DOHH2 (cell line): ENCODE measurements at regions not wholly inside any gene's neighbourhood (a gene's known extent, or its start where the extent isn't known, plus 50 kb on each side); places are given as distances from the start of the nearest gene placed in this dataset.

Experiments
- H3F3A ChIP-seq: fragments of 200-600 bp; sonication (generic), shearing (Covaris generic); 2 replicates; pipeline ENCODE4 v1.6.0; 2016; ENCODE audit warnings: antibody characterized with exemption, mild to moderate bottlenecking; ENCODE audit not compliant: control insufficient read depth, insufficient read depth
- H3K27ac ChIP-seq: fragments of 200-600 bp; sonication (generic); 2 replicates; pipeline ENCODE4 v1.5.1; 2014; ENCODE audit warnings: low read depth, mild to moderate bottlenecking, low read length, moderate library complexity
- H3K27me3 ChIP-seq: fragments of 200-600 bp; sonication (generic); 2 replicates; pipeline ENCODE4 v1.6.1; 2014; ENCODE audit warnings: mild to moderate bottlenecking, low read length, mixed read lengths; ENCODE audit not compliant: control insufficient read depth
- H3K36me3 ChIP-seq: fragments of 200-600 bp; sonication (generic); 2 replicates; pipeline ENCODE4 v1.6.1; 2014; ENCODE audit warnings: mild to moderate bottlenecking, low read length, moderate library complexity, mixed read lengths; ENCODE audit not compliant: control insufficient read depth
- H3K4me1 ChIP-seq: fragments of 200-600 bp; sonication (generic); 2 replicates; pipeline ENCODE4 v1.6.1; 2014; ENCODE audit warnings: mild to moderate bottlenecking, low read length, mixed read lengths; ENCODE audit not compliant: control insufficient read depth
- H3K4me2 ChIP-seq: fragments of 200-600 bp; sonication (generic); 2 replicates; pipeline ENCODE4 v1.6.0; 2014; ENCODE audit warnings: mild to moderate bottlenecking, low read length, moderate library complexity
- H3K4me3 ChIP-seq: fragments of 200-600 bp; sonication (generic); 2 replicates; pipeline ENCODE4 v1.5.1; 2014; ENCODE audit warnings: mild to moderate bottlenecking, low read length, mixed read lengths
- H3K79me2 ChIP-seq: fragments of 200-600 bp; sonication (generic); 2 replicates; pipeline ENCODE4 v1.6.1; 2014; ENCODE audit warnings: mild to moderate bottlenecking, low read length, mixed read lengths; ENCODE audit not compliant: control insufficient read depth
- H3K9me2 ChIP-seq: fragments of 200-600 bp; sonication (generic); replicated peaks from 2 replicates; pipeline ENCODE4 v1.6.1; 2014; ENCODE audit warnings: mild to moderate bottlenecking, low read length, mixed read lengths; ENCODE audit not compliant: control insufficient read depth
- H3K9me3 ChIP-seq: fragments of 200-600 bp; sonication (generic); 2 replicates; pipeline ENCODE4 v1.6.1; 2014; ENCODE audit warnings: antibody characterized with exemption, low read length, mixed read lengths; ENCODE audit not compliant: control insufficient read depth, insufficient read depth
- H4K20me1 ChIP-seq: fragments of 200-600 bp; sonication (generic); 2 replicates; pipeline ENCODE4 v1.6.0; 2014; ENCODE audit warnings: low read depth, mild to moderate bottlenecking, antibody characterized with exemption, low read length, moderate library complexity; ENCODE audit not compliant: control insufficient read depth, insufficient read depth
- EZH2phosphoT487 ChIP-seq: fragments of 200-600 bp; sonication (generic); IDR thresholded peaks from 2 replicates; pipeline ENCODE4 v1.6.1; 2017; ENCODE audit warnings: borderline replicate concordance, mild to moderate bottlenecking, antibody characterized with exemption, low read length, moderate library complexity, mixed read lengths
- TF ChIP-seq, protein P1 (sequence below): fragments of 200-600 bp; sonication (generic); IDR thresholded peaks from one replicate; pipeline ENCODE4 v1.5.1; 2014; ENCODE audit warnings: antibody characterized with exemption, mild to moderate bottlenecking, low read depth, low read length; ENCODE audit not compliant: poor library complexity, severe bottlenecking

DNA sequence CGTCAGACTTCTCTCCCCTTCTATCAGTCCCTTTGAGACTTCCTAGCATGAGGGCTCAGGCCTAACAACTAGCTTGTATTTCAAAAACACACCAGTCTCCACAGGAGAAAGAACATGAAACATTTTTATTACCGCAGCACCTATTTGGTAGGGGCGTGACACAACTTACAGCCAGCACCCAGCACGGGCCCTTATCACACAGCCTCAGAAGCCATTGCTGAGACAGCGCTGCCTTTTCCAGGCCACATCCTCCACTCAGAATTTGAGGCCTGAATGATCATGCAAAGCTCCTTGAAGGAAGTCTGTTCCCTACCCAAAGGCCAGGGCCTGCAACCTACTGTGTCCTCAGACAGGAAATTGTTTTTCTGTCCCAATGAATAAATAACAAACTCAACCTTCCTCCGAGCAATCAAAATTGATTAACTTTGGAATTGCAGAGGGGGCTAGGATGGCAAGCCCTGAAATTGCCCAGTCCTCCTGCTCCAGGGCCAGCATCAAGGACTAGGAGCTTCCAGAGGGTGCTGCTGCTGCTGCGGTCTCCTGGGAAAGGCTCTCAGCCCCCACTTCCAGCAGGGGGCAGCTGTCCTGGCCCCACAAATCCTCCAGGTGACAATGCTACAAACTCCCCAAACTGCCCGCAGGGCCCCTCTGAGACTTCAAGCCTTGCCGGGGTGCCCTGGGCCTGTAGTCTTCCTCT lies 94.3 kb upstream of the GALNT2 start:
- Histone ChIP-seq H3K4me3 (no peak overlapping the region), H3K79me2 (no peaks in the 10 kb centered on the region), H3K4me1 (no peaks in the 10 kb centered on the region), H3K9me3 (no peaks in the 10 kb centered on the region), H3K27me3 (peaks cover 9% of the 10 kb centered on the region; the same call in 1 of the 2 replicates), H3K36me3 (no peaks in the 10 kb centered on the region), H3K9me2 (no peaks in the 10 kb centered on the region), H3K4me2 (no peak overlapping the region), H4K20me1 (no peaks in the 10 kb centered on the region), H3K27ac (no peak overlapping the region), H3F3A (no peaks in the 10 kb centered on the region)
- TF ChIP-seq EZH2phosphoT487, result no peak
- TF ChIP-seq, protein P1, sequence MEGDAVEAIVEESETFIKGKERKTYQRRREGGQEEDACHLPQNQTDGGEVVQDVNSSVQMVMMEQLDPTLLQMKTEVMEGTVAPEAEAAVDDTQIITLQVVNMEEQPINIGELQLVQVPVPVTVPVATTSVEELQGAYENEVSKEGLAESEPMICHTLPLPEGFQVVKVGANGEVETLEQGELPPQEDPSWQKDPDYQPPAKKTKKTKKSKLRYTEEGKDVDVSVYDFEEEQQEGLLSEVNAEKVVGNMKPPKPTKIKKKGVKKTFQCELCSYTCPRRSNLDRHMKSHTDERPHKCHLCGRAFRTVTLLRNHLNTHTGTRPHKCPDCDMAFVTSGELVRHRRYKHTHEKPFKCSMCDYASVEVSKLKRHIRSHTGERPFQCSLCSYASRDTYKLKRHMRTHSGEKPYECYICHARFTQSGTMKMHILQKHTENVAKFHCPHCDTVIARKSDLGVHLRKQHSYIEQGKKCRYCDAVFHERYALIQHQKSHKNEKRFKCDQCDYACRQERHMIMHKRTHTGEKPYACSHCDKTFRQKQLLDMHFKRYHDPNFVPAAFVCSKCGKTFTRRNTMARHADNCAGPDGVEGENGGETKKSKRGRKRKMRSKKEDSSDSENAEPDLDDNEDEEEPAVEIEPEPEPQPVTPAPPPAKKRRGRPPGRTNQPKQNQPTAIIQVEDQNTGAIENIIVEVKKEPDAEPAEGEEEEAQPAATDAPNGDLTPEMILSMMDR, result peak; percentile 51

DNA sequence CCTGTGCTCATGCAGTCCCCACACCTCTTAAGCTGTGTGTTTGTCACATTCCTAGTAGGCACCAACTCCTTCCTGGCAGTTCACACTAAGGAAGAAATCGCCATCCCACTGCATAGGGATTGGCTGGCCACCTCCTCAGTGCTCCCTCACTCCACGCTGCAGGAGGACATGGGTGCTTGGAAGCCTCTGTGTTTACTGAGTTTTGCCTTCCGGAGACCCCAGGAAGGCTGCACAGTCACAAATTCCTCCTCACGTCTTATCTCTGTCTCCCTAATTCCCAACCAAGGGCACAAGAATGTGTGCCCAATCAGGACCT lies 93.8 kb upstream of the GALNT2 start:
- Histone ChIP-seq H3K9me3 (no peaks in the 10 kb centered on the region), H3K4me1 (no peaks in the 10 kb centered on the region), H3K4me2 (no peak overlapping the region), H3K27ac (no peak overlapping the region), H3K27me3 (peaks cover 9% of the 10 kb centered on the region; the same call in 1 of the 2 replicates), H3F3A (no peaks in the 10 kb centered on the region), H3K9me2 (no peaks in the 10 kb centered on the region), H3K36me3 (no peaks in the 10 kb centered on the region), H3K79me2 (no peaks in the 10 kb centered on the region), H3K4me3 (no peak overlapping the region), H4K20me1 (no peaks in the 10 kb centered on the region)
- TF ChIP-seq, protein P1, result no peak
- TF ChIP-seq EZH2phosphoT487, result no peak

DNA sequence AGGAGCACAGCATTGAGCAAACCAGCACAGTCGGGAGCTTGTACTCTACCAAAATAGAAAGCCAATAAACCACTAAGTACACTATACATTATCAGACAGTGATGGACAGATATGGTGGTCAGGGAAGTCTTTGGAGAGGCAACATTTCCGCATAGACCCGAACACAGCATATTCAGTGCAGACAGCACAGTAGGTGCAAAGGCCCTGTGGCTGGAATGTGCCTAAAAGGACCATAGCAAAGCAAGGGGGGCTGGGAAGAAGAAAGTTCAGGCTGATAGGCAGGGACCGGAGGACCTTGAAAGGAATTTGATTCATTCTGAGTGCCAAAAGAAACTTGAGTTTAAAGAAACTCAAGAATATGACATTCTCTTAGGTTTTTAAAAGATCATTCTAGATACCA lies 92.0 kb upstream of the GALNT2 start:
- no peak overlapping the region for H3K4me3 ChIP-seq
- no peaks in the 10 kb centered on the region; the same call in 1 of the 2 replicates for H3K9me2 ChIP-seq
- H3K79me2 ChIP-seq, result no peaks in the 10 kb centered on the region
- H3K9me3 ChIP-seq, result no peaks in the 10 kb centered on the region
- TF ChIP-seq, protein P1, result no peak
- no peak for TF ChIP-seq EZH2phosphoT487
- no peaks in the 10 kb centered on the region for H4K20me1 ChIP-seq
- peaks cover 11% of the 10 kb centered on the region for H3K27me3 ChIP-seq
- no peaks in the 10 kb centered on the region for H3K4me1 ChIP-seq
- no peaks in the 10 kb centered on the region for H3F3A ChIP-seq
- H3K36me3 ChIP-seq, result no peaks in the 10 kb centered on the region
- no peak overlapping the region for H3K27ac ChIP-seq
- H3K4me2 ChIP-seq, result no peak overlapping the region

DNA sequence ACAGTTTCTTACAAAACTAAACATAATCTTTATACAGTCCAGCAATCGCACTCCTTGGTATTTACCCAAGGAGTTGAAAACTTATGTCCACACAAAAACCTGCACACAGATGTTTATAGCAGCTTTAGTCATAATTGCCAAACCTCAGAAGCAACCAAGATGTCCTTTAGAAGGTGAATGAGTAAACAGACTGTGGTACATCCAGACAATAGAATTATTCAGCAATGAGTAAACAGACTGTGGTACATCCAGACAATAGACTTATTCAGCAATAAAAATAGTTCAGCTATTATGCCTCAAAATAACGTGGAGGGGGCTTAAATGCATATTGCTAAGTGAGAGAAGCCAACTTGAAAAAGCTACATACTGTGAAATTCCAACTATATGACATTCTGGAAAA lies 87.0 kb upstream of the GALNT2 start:
- Histone ChIP-seq H3K9me3 (no peaks in the 10 kb centered on the region), H4K20me1 (no peaks in the 10 kb centered on the region), H3K27ac (no peak overlapping the region), H3K9me2 (no peaks in the 10 kb centered on the region; the same call in 1 of the 2 replicates), H3K27me3 (peaks cover 12% of the 10 kb centered on the region), H3K36me3 (no peaks in the 10 kb centered on the region), H3K4me1 (no peaks in the 10 kb centered on the region), H3K4me3 (no peak overlapping the region), H3K4me2 (no peak overlapping the region), H3K79me2 (no peaks in the 10 kb centered on the region), H3F3A (no peaks in the 10 kb centered on the region)
- TF ChIP-seq EZH2phosphoT487, result no peak
- TF ChIP-seq, protein P1, result no peak
